ENCODE measurements at regions not wholly inside any gene's neighbourhood (a gene's known extent, or its start where the extent isn't known, plus 50 kb on each side); places are given as distances from the start of the nearest gene placed in this dataset.

DNA sequence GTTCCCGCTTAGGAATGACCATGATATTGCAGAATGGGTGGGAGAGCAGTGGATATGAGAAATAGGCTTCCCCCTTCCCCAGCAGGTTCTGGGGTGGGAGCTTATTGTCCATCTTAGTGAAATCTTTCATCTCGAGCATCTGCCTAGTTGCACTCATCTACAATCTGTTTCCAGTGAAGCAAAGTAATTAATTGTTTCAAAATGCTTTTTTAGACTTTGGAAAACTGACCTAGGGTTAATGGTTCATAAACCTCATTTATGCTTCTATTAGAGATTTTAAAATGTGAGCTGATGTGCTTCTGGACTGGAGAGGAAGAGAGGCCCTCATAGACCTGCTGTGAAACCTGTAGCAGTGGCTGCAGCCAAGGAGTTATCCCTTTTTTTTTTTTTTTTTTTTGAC is 247.7 kb upstream of the XYLT1 start:
- TF ChIP-seq POLR2A (IDR thresholded peaks at IDR 0.05; ENCODE audit: low read depth): no peak
- TF ChIP-seq, protein P1, sequence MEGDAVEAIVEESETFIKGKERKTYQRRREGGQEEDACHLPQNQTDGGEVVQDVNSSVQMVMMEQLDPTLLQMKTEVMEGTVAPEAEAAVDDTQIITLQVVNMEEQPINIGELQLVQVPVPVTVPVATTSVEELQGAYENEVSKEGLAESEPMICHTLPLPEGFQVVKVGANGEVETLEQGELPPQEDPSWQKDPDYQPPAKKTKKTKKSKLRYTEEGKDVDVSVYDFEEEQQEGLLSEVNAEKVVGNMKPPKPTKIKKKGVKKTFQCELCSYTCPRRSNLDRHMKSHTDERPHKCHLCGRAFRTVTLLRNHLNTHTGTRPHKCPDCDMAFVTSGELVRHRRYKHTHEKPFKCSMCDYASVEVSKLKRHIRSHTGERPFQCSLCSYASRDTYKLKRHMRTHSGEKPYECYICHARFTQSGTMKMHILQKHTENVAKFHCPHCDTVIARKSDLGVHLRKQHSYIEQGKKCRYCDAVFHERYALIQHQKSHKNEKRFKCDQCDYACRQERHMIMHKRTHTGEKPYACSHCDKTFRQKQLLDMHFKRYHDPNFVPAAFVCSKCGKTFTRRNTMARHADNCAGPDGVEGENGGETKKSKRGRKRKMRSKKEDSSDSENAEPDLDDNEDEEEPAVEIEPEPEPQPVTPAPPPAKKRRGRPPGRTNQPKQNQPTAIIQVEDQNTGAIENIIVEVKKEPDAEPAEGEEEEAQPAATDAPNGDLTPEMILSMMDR (IDR thresholded peaks at IDR 0.05): no peak
- no peak for TF ChIP-seq EP300 (IDR thresholded peaks at IDR 0.05)
